PFSK-1 (cell line): ENCODE measurements at regions not wholly inside any gene's neighbourhood (a gene's known extent, or its start where the extent isn't known, plus 50 kb on each side); places are given as distances from the start of the nearest gene placed in this dataset.

Source experiments
- TAF1 ChIP-seq: IDR thresholded peaks from 2 replicates; pipeline ENCODE4 v1.6.1; 2012; ENCODE audit warnings: low read length, control low read depth, borderline replicate concordance; ENCODE audit not compliant: insufficient read depth
- TF ChIP-seq, protein P1 (sequence below), 2 experiments: IDR thresholded peaks; 2 replicates each; pipeline versions ENCODE4 v1.6.1 to v1.8.0; 2011 to 2012; ENCODE audit warnings: low read depth in 2 of 2, low read length in 2 of 2, control low read depth in 1 of 2, inconsistent platforms in 1 of 2, mild to moderate bottlenecking in 1 of 2, moderate library complexity in 1 of 2; ENCODE audit not compliant: insufficient read depth in 1 of 2

DNA sequence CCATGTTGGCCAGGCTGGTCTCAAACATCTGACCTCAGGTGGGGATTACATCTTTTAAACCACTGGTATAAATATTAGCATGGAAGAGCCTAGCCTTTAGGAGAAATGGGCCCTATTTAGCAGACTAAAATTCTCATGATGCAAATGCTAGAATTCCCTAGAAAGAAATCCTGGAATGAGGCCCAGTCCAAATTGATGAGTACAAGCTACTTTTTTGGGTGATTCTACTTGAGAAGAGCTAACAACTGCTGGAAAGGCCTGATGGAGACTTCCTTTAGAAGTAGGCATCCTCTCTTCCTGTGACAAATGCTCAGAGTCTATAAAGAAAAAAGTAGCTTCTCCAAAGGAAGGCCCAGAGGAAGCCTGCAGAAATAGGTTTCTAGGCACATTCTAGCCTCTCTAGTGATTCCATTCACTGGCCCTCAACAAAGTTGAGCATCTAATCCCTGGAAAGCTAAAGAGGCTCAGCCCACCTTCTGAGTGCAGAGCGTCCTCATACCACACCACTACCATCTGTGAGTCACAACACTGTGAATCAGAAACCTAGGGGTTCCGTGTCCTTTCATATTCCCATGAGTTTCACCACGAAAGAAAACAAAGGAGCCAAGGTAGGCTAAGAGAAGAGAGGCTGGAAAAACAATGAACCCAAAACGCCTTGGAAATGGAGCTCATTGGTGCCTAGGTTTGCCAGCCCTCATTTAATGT, 183.1 kb downstream of the C1D start:
- TF ChIP-seq, protein P1, sequence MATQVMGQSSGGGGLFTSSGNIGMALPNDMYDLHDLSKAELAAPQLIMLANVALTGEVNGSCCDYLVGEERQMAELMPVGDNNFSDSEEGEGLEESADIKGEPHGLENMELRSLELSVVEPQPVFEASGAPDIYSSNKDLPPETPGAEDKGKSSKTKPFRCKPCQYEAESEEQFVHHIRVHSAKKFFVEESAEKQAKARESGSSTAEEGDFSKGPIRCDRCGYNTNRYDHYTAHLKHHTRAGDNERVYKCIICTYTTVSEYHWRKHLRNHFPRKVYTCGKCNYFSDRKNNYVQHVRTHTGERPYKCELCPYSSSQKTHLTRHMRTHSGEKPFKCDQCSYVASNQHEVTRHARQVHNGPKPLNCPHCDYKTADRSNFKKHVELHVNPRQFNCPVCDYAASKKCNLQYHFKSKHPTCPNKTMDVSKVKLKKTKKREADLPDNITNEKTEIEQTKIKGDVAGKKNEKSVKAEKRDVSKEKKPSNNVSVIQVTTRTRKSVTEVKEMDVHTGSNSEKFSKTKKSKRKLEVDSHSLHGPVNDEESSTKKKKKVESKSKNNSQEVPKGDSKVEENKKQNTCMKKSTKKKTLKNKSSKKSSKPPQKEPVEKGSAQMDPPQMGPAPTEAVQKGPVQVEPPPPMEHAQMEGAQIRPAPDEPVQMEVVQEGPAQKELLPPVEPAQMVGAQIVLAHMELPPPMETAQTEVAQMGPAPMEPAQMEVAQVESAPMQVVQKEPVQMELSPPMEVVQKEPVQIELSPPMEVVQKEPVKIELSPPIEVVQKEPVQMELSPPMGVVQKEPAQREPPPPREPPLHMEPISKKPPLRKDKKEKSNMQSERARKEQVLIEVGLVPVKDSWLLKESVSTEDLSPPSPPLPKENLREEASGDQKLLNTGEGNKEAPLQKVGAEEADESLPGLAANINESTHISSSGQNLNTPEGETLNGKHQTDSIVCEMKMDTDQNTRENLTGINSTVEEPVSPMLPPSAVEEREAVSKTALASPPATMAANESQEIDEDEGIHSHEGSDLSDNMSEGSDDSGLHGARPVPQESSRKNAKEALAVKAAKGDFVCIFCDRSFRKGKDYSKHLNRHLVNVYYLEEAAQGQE (IDR thresholded peaks at IDR 0.05; ENCODE audit: insufficient read depth in 1 of 2, low read depth in 2 of 2, low read length in 2 of 2) = no peak
- TF ChIP-seq TAF1 = no peak
